K562 (cell line): ENCODE measurements at regions not wholly inside any gene's neighbourhood (a gene's known extent, or its start where the extent isn't known, plus 50 kb on each side); places are given as distances from the start of the nearest gene placed in this dataset.

Source experiments
- ATAC-seq: fragments of 200-7000 bp; cut with Tn5 transposase; 3 replicates; pipeline ENCODE4 v1.9.1; 2020; ENCODE audit warnings: moderate library complexity
- BruUV-seq: library from RNA; stranded (reverse); fragments of 400-500 nt; replicated peaks from 2 replicates; lab custom pipeline; 2021; lab: Mats Ljungman, UMichigan
- CTCF ChIA-PET: fragments of 300-600 bp; formaldehyde crosslinking; extraction: SDS; loops from one replicate; lab custom pipeline; 2021; ENCODE audit warnings: low intra/inter-chr PET ratio; lab: Yijun Ruan, JAX
- POLR2A ChIA-PET: fragments of 300-600, 350-650 bp; sonication (Branson Sonifier 250); formaldehyde crosslinking; extraction: SDS; loops from one replicate; lab custom pipeline; 2021; ENCODE audit warnings: antibody characterized with exemption, inconsistent platforms; lab: Yijun Ruan, JAX
- DNase-seq, 4 experiments: peaks; one replicate each; pipeline versions ENCODE4 v3.0.0 to v3.0.0-alpha.2; 2011 to 2018; ENCODE audit warnings: low spot score in 3 of 4, mixed read lengths in 3 of 4; ENCODE audit errors: extremely low read depth in 1 of 4
- FAIRE-seq: peaks from 2 replicates; lab custom pipeline; 2011; peaks lifted over from hg19 to GRCh38; lab: Jason Lieb, UNC
- H2AFZ ChIP-seq: 2 replicates; pipeline ENCODE4 v1.6.0; 2011; ENCODE audit warnings: low read depth, low read length, control low read depth, inconsistent platforms
- H3K27ac ChIP-seq: fragments of 200-600 bp; 3 replicates; pipeline ENCODE4 v1.8.0; 2011; ENCODE audit warnings: low read depth, mild to moderate bottlenecking, control low read depth, inconsistent platforms, low read length, moderate library complexity, mixed read lengths; ENCODE audit errors: extremely low read depth
- H3K27me3 ChIP-seq, 2 experiments: fragments of 300-600 bp in 1 of 2; 2 replicates in 1 of 2; 3 replicates in 1 of 2; pipeline versions ENCODE4 v1.6.0 to v1.8.0; 2011; ENCODE audit warnings: inconsistent platforms in 2 of 2, low read length in 2 of 2, mild to moderate bottlenecking in 1 of 2, mixed read lengths in 1 of 2, moderate library complexity in 1 of 2; ENCODE audit not compliant: control insufficient read depth in 2 of 2, insufficient read depth in 2 of 2
- H3K36me3 ChIP-seq: fragments of 300-600 bp; 3 replicates; pipeline ENCODE4 v1.8.0; 2011; ENCODE audit warnings: mild to moderate bottlenecking, low read length, inconsistent platforms; ENCODE audit not compliant: control insufficient read depth, insufficient read depth
- H3K4me1 ChIP-seq, 2 experiments: fragments of 200-600 bp in 1 of 2; replicated peaks in 1 of 2; 2 replicates in 1 of 2; 3 replicates in 1 of 2; pipeline versions ENCODE4 v1.5.1 to v1.8.0; 2011; ENCODE audit warnings: inconsistent platforms in 2 of 2, low read length in 2 of 2, mild to moderate bottlenecking in 1 of 2, mixed read lengths in 1 of 2, moderate library complexity in 1 of 2; ENCODE audit not compliant: control insufficient read depth in 2 of 2, insufficient read depth in 2 of 2
- H3K4me2 ChIP-seq: 2 replicates; pipeline ENCODE4 v1.6.1; 2011; ENCODE audit warnings: low read length, control low read depth, inconsistent platforms, mixed read lengths; ENCODE audit not compliant: insufficient read depth
- H3K4me3 ChIP-seq: fragments of 200-600 bp; sonication (generic), shearing (Covaris generic); 2 replicates; pipeline ENCODE4 v1.5.1; 2016; ENCODE audit warnings: control low read depth, inconsistent platforms
- H3K79me2 ChIP-seq: fragments of 200-600 bp; 3 replicates; pipeline ENCODE4 v1.8.0; 2011; ENCODE audit warnings: low read length, inconsistent platforms; ENCODE audit not compliant: control insufficient read depth, insufficient read depth
- H3K9ac ChIP-seq, 2 experiments: 2 replicates each; pipeline versions ENCODE4 v1.6.0 to v1.6.1; 2011; ENCODE audit warnings: low read depth in 2 of 2, low read length in 2 of 2, control low read depth in 1 of 2, inconsistent platforms in 1 of 2, mild to moderate bottlenecking in 1 of 2, mixed read lengths in 1 of 2; ENCODE audit not compliant: insufficient read depth in 1 of 2
- H3K9me1 ChIP-seq: one replicate; pipeline ENCODE4 v1.6.0; 2011; ENCODE audit warnings: inconsistent platforms, mild to moderate bottlenecking, low read length, moderate library complexity; ENCODE audit not compliant: control insufficient read depth, insufficient read depth
- H3K9me3 ChIP-seq: replicated peaks from 2 replicates; pipeline ENCODE4 v1.5.1; 2011; ENCODE audit warnings: low read depth, low read length, inconsistent platforms; ENCODE audit not compliant: control insufficient read depth, insufficient read depth
- H4K20me1 ChIP-seq: replicated peaks from 2 replicates; pipeline ENCODE4 v1.6.1; 2011; ENCODE audit warnings: low read length, inconsistent platforms, mixed read lengths; ENCODE audit not compliant: control insufficient read depth, insufficient read depth
- CBFB ChIP-seq: sonication (generic); formaldehyde crosslinking; IDR thresholded peaks from 2 replicates; pipeline ENCODE4 v1.4.0; 2020; ENCODE audit warnings: mild to moderate bottlenecking, missing genetic modification reagents
- CBX1 ChIP-seq: sonication (generic); IDR thresholded peaks from 2 replicates; pipeline ENCODE4 v1.6.1; 2016; ENCODE audit warnings: antibody characterized with exemption, low read depth, mild to moderate bottlenecking
- HDAC8 ChIP-seq: fragments of 450-650 bp; IDR thresholded peaks from 2 replicates; pipeline ENCODE4 v1.6.1; 2016; ENCODE audit warnings: mild to moderate bottlenecking, missing genetic modification characterization, moderate library complexity, missing compliant biosample characterization
- HIVEP1 ChIP-seq: fragments of 250-450 bp; sonication (Bioruptor Pico); IDR thresholded peaks from 2 replicates; pipeline ENCODE4 v1.4.0; 2020; ENCODE audit warnings: mild to moderate bottlenecking
- HNRNPL ChIP-seq: fragments of 200-400 bp; formaldehyde crosslinking; IDR thresholded peaks from 2 replicates; pipeline ENCODE4 v1.6.1; 2017; ENCODE audit warnings: low read depth, mild to moderate bottlenecking, low read length
- MXI1 ChIP-seq: IDR thresholded peaks from 2 replicates; pipeline ENCODE4 v1.6.1; 2011; ENCODE audit warnings: low read depth, mild to moderate bottlenecking, improper control_type of control experiment, low read length
- NR2C1 ChIP-seq, 2 experiments: fragments of 450-650 bp; IDR thresholded peaks; 2 replicates each; pipeline ENCODE4 v1.6.1; 2017; ENCODE audit warnings: mild to moderate bottlenecking in 2 of 2, antibody characterized with exemption in 1 of 2, inconsistent platforms in 1 of 2, missing compliant biosample characterization in 1 of 2, missing genetic modification characterization in 1 of 2
- POLR2G ChIP-seq: fragments of 200-400 bp; formaldehyde crosslinking; IDR thresholded peaks from 2 replicates; pipeline ENCODE4 v1.6.1; 2017; ENCODE audit warnings: low read depth, mild to moderate bottlenecking, antibody characterized with exemption, low read length, moderate library complexity
- SAP30 ChIP-seq: fragments of 200-600 bp; sonication (generic); IDR thresholded peaks from 2 replicates; pipeline ENCODE4 v1.6.1; 2012; ENCODE audit warnings: borderline replicate concordance, low read depth, mild to moderate bottlenecking, moderate library complexity, low read length, control low read depth, inconsistent platforms; ENCODE audit not compliant: insufficient read depth, poor library complexity, severe bottlenecking
- SRSF3 ChIP-seq: fragments of 200-400 bp; formaldehyde crosslinking; IDR thresholded peaks from 2 replicates; pipeline ENCODE4 v1.6.1; 2016; ENCODE audit warnings: mild to moderate bottlenecking, low read length, moderate library complexity; ENCODE audit not compliant: insufficient read depth
- ZNF143 ChIP-seq: sonication (generic); formaldehyde crosslinking; IDR thresholded peaks from 2 replicates; pipeline ENCODE4 v1.9.0; 2022; ENCODE audit warnings: mild to moderate bottlenecking, missing genetic modification reagents
- ZNF224 ChIP-seq: sonication (generic); formaldehyde crosslinking; IDR thresholded peaks from 2 replicates; pipeline ENCODE4 v1.8.0; 2022; ENCODE audit warnings: mild to moderate bottlenecking, missing genetic modification reagents
- ZNF766 ChIP-seq: fragments of 200-800 bp; sonication (Bioruptor generic); conservative IDR thresholded peaks from 2 replicates; pipeline ENCODE4 v1.6.1; 2016; ENCODE audit warnings: missing genetic modification characterization, missing compliant biosample characterization
- WGBS: fragments of 100-300 bp; shearing (Covaris generic); methylation state at CpG from one replicate; pipeline ENCODE4 v1.1.6; 2016; ENCODE audit warnings: low coverage, mixed read lengths; ENCODE audit not compliant: insufficient coverage; ENCODE audit errors: missing lambda C conversion rate; 5-methylcytosine and 5-hydroxymethylcytosine counted together
- in situ Hi-C: fragments of 300-500 bp; cut with MboI; formaldehyde crosslinking; loops from 4 replicates; pipeline ENCODE4 v1.15.0; 2018; ENCODE audit warnings: inconsistent platforms, mixed read lengths
- intact Hi-C: fragments of 100-400 bp; cut with micrococcal nuclease; formaldehyde crosslinking; loops from 2 replicates; pipeline ENCODE4 v1.14.2; 2022
- TF ChIP-seq, protein P1 (sequence below): fragments of 250-450 bp; sonication (Bioruptor Pico); IDR thresholded peaks from 2 replicates; pipeline ENCODE4 v1.5.0; 2021
- TF ChIP-seq, protein P2 (sequence below): fragments of 250-450 bp; sonication (Bioruptor Pico); IDR thresholded peaks from 2 replicates; pipeline ENCODE4 v1.5.0; 2021; ENCODE audit warnings: mild to moderate bottlenecking, moderate library complexity

DNA sequence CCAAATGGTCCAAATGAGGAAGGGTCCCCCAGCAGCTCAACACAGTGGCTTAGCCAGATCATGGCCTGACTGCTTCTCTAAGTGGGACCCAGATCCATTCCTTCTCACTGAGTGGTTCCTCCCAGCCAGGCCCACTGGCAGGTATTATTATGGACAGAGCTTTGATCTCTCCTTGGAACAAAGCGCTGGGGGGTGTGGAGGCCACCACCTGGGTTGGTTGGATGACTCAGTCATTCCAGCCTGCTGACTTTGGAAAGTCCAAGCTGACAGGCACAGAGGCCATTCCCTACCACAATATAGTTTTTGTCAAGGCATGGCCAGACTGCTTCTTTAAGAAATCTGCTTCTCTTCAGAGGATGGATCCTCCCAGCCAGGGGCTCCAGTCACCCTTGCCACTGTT lies 341.1 kb downstream of the BTG1 start:
- no peak overlapping the region for H3K27ac ChIP-seq
- H3K79me2 ChIP-seq = no peaks in the 10 kb centered on the region
- no peak for DNase-seq
- no peak for ATAC-seq
- in situ Hi-C loops (loop anchor here (25.0 kb wide), 1 partner anchor 758 kb away; no protein-coding TSS in a partner anchor), intact Hi-C loops (no loop called here)
- FAIRE-seq = no peak
- TF ChIP-seq, protein P1, sequence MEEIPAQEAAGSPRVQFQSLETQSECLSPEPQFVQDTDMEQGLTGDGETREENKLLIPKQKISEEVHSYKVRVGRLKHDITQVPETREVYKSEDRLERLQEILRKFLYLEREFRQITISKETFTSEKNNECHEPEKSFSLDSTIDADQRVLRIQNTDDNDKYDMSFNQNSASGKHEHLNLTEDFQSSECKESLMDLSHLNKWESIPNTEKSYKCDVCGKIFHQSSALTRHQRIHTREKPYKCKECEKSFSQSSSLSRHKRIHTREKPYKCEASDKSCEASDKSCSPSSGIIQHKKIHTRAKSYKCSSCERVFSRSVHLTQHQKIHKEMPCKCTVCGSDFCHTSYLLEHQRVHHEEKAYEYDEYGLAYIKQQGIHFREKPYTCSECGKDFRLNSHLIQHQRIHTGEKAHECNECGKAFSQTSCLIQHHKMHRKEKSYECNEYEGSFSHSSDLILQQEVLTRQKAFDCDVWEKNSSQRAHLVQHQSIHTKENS = no peak
- TF ChIP-seq SRSF3 (no peak), SAP30 (no peak), ZNF143 (no peak), CBFB (no peak), HIVEP1 (no peak), CBX1 (no peak), HNRNPL (no peak), POLR2G (no peak), NR2C1 (IDR thresholded peaks at IDR 0.05) (no peak), NR2C1 (tag; IDR thresholded peaks at IDR 0.05) (no peak), MXI1 (no peak), HDAC8 (tag) (no peak), ZNF224 (CRISPR knock-in tag) (no peak), ZNF766 (CRISPR knock-in tag) (no peak)
- TF ChIP-seq, protein P2, sequence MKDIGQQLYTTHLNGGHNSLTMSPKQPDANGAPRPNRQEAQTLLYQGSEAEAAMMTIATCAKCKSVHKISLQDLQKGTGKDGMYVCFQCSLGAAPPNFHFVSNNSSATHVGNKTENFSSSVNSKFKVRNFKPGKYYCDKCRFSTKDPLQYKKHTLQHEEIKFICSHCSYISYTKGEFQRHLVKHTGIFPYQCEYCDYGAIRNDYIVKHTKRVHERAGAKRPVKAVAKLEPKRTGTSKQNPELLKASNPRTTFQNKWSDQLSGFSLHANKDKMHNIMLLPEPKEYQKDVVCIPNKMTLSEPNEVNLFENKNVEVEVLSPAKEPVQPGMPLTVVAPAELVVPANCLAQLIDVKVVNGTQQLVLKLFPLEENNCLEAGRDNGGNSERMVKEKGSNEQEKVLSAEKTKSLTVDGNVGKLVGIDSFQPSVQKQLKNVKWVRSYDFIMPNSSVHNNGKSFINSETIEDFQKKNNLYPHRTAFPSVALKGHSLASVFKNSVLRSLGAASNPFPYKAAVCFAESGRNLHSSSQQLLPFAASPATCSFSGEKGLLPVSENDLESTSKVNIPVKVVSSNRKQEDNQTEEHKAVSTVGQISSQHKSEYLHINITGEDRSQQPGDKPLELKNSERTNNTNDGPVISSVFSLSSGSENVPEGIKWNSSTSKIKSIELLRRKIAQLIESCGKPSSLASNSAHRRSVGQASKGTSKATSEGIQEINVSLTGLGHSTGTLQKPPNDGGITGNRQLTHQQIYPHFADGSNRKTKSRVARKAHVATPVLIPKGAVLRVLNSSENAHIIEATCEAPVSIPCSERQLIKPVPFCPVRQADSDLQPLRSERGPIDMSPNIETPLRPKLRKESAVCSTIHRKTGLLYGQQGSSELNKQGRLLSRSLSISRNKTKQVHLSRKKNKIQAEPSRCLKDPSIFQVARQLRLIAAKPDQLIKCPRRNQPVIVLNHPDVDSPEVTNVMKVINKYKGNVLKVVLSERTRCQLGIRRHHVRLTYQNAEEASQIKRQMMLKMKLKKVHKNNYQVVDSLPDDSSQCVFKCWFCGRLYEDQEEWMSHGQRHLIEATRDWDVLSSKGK = no peak
- H4K20me1 ChIP-seq = no peaks in the 10 kb centered on the region
- BruUV-seq = no TSS peak
- WGBS = 82% methylated on average over 1 of the region's 1 CpG
- POLR2A ChIA-PET = no interaction called here
- no peak overlapping the region for H3K4me3 ChIP-seq
- no peak overlapping the region for H2AFZ ChIP-seq
- H3K36me3 ChIP-seq = peaks cover 27% of the 10 kb centered on the region
- H3K9ac ChIP-seq = no peak overlapping the region
- no peak overlapping the region for H3K4me2 ChIP-seq
- no peaks in the 10 kb centered on the region for H3K9me3 ChIP-seq
- H3K9me1 ChIP-seq = no peaks in the 10 kb centered on the region
- H3K4me1 ChIP-seq = no peaks in the 10 kb centered on the region
- no peaks in the 10 kb centered on the region for H3K27me3 ChIP-seq
- CTCF ChIA-PET = no interaction called here
